Activated CD4-positive, alpha-beta T cell treated with anti-CD3 and anti-CD28 coated beads for 48 hours (primary cell): ENCODE measurements at regions not wholly inside any gene's neighbourhood (a gene's known extent, or its start where the extent isn't known, plus 50 kb on each side); places are given as distances from the start of the nearest gene placed in this dataset.
"Not testable (repeated sequence)": the region's sequence is repeated elsewhere in the genome, so short reads cannot be mapped to it uniquely, and the experiment has no call there.

Experiments
- DNase-seq: peaks from one replicate; pipeline ENCODE4 v3.0.0-alpha.2; 2020

DNA sequence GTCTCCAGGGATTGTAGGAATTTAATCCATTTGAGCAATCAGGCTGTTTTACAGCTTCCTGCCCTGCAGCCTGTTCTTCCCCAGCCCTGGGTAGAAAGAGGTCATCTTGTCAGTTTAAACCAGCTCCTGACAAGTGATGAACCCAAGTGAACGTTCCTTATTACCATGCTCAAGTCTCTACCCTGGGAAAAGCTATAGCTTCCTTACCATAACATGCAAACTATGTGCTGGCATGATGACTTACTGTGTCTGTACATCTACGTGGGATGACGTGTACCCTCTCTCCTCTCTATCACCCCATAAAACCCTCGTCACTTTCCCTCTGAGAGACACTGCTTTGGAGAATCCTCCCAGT is 452.2 kb downstream of the XYLT1 start:
- DNase-seq: no peak

DNA sequence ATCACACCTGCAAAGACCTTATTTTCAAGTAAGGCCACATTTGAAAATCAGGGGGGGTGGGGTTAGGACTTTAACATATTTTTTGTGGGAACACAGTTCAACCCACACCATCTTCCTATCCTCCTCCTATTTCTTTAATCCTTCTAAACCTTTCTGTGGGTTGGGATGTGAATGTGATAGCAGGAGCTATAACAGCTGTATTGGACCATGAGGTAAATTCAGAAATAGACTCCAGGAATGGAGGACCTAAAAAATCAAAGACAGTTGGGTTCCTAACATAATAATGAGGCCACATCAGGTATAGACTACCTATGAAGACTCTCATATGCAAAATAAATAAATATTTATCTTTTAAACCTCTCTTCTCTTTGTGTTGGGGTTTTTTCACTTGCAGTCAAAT is 451.4 kb downstream of the XYLT1 start:
- no peak for DNase-seq

DNA sequence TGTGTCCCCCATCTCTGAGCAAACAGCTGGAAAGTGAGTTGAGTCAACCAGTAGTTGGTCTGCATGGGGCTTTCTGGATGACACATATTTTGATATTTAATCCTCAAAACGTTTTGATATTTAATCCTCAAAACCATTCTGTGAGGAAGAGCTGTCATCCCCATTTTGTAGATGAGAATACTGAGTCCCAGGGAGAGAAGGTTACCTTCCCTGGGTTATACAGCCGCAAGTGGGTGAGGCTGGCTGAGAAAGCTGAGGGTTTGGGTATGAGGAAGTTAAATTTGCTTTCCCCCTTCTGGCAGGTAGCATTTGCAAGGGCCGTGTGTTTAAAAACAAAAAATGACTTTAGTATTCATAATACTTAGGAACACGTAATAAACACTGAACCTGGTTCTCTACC is 447.2 kb downstream of the XYLT1 start:
- no peak for DNase-seq

DNA sequence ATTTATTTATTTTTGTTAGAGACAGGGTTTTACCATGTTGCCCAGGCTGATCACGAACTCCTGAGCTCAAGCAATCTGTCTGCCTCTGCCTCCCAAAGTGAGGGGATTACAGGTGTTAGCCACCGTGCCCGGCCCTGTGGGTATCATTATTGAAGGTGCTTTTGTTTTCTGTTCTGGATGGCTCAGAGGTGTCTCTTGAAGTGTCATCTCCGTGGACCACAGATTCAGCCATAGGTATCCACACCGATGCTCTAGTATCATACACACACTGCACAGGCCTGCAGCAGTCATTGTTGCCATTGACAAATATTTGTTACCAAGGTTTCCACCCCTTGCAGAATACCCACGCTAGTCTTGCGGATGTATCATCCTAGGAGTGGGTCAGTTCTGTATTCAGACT is 446.2 kb downstream of the XYLT1 start:
- DNase-seq: no peak

DNA sequence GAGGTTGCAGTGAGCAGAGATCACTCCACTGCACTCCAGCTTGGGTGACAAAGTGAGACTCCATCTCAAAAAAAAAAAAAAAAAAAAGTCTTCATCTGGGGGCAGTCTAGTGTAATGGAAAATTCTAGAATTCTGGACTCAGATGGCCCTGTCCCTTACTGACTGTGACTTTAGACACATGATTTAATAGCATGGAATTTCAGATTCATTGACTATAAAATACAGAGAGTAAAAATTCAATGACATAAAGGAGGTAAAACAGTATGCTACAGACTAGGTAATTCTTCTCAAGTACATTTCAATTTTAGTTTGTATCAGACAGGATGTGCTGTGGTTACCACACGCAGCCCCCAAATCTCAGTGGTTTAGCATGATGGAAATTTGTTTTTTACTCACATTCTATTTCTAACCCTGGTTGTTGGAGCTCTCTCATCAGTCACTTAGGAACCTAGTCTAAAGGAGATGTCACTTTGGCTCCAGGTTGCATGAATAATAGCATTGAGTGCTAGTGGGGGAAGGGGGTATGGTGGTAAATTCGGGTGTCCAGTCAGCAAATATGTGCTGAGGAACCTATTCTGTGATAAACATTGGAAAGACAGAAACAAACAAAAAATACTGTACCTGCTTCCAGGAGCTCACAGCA is 444.0 kb downstream of the XYLT1 start:
- peak; percentile 44 for DNase-seq

DNA sequence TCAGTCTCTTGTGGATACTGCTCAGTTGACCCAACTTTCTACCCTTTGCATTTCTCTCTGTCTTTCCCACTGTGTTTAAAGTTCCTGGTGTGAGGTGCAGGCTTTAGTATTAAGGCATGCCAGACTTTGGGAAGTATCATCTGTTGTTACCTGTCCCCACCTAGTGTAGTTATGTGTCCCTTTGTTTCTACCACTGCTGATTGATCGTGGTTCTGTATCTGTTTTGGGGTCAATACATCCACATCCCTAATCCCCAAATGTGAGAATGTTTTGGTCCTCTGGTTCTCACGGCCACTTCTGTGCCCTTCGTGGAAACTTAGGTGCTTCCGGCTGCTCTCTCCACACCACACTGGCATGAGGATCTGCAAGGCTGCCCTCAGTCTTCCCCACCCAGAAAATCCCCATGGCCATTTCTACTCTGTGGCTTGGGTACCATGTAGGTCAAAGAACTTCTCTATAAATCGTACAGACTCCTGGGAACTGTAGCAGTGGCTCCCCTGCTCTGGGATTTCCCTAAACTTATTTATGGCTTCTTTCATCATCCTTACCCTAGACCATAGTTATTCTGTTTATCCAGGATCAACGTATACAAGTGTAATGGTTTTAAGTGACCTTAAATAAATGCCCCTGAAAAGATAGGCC is 443.2 kb downstream of the XYLT1 start:
- no peak for DNase-seq

DNA sequence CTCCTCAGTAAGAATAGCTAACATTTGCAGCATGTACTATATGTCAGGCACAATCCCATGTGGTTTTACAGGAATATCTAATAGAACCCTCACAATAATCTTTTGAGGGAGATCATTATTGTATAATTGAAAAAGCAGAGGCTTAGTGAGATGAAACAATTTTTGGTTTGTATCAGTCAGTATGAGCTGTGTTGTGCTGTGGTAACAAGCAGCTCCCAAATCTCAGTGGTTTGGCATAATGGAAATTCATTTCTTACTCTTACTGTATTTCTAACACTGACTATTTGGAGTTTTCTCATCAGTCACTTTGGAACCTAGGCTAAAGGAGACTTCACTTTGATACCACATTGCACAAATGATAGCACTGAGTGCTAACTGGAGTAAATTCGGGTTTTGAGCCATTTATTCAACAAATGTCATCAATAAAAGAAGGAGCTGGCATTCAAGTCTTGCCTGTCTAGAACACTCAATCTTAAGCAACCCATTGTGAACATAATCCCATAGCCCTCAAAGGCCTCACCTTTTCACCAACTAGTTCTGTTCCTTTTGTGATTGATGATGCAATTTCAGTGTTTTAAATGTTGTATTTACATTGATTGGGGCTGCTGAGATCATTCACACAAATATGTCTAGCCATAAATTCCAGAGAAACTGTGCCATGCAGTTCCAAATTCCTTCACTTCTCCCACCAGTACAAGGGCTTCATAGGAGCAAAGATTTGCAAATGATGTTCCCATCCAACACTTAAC is 441.0 kb downstream of the XYLT1 start:
- DNase-seq: no peak

DNA sequence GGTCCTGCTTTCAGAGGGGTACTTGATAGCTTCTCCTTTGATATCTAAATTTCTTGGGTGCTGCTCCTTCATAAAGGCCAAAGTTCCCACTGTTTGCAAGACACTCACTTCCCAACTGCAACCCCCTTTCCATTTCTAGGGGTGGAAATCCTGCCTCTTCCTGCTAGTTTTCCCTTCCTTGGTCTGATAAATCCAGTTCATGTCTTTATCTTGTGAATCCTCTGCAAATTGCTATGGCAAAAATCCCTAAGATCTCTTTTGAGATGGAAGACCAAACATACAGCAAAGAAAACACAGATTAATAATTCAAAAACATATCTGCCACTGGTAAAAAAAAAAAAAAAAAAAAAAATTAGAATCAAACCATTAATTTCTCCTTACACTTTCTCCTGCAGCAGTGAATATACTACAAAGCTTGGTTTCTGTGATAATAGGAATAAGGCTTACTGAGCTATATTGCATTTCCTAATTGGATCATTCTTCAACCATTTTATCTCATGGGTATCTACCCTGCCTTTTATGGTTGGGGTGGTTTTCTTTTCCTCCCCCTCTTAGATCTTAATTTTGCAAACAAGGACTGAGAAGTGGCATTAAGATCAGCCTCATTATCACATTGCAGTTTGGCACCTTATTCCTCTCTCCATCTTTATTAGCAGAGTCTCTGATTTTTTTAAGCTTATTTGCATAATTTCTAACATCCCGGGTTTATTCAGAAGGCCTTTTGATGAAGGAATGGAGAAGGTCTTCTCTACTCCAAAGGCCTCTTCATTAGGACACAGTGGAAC is 439.1 kb downstream of the XYLT1 start:
- no peak for DNase-seq

DNA sequence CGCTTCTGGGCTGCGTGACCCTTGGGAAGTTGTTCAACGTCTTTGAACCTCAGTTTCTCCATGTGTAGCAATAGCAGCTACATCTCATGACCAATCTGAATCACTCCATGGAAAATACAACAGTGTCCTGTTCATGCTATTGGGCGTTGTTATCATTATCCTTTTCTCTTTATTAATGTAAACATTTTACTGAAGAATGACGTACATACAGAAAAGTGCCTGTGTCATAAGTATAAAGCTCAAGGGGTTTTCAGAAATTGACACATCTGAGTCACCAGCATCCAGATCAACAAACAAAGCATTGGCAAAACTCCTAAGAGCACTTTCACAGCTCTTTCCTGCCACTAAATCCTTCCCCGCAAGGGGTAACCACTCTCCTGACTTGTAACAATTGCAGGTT is 438.4 kb downstream of the XYLT1 start:
- DNase-seq: no peak

DNA sequence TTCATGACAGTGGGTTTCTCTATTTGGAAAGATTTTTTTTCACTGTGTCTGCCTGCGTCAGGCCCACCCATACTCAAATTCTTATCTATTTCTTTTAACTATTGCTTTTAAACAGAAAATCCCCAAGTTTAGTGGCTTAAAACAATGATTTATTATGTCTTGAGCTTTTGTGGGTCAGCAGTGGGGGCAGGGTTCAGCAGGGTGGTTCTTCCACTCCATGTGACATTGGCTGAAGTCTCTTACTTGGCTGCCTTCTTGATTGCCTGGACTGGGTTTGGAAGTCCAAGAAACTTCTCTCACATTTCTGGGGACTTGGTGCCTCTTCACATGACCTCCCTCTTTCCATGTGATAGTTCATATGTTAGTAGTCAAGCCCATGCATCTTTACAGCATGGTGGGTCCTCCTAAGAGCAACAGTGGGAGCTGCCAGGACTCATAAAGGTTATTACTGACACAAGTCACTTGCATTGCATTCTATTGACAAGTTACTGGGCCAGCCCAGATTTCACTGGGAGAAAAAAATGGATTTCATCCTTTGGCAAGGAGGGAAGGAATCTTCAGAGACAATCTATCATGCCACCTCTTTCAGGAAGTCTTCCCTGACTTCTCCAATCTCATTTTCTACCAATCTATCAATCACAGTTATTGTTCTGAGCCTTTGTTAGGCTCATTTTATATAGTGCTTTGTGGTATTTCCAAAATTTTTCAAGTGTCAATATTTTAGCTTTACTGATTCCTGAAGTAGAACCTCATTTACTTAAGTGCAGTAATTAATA is 436.1 kb downstream of the XYLT1 start:
- no peak for DNase-seq

DNA sequence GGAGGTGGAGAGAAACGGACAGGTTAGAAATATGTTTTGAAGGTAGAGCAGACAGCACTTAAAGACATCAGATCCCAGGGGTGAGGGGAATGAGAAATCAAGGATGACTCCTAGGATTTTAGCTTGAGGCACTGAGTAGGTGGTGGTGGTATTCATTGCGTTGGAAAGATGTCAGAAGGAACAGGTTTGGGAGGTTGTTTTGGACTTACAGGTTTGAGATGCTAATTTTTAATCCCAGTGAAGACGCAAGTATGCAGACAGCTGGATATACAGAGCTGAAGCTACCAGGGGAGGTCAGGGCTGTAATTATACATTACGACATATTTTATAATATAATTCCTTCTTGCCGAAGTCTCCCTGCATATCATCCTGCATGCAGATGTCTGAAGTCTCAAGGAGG is 433.3 kb downstream of the XYLT1 start:
- no peak for DNase-seq

DNA sequence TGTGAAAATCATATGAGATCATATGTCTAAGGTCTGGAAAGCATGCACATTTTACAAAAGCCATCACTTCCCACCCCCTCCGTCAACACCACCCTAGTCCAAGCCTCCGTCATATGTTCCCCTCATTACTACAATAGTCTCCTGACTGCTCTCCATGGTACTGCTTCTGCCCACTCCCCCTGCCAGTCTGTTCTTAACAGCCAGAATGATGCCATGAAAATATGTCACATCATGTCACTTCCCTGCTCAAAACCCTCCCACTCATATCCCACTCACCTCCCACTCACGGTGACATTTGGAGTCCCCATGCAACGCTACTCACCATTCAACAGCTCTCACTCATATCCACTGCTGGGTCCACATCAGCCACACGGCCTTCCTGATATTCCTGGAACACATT is 432.3 kb downstream of the XYLT1 start:
- no peak for DNase-seq

DNA sequence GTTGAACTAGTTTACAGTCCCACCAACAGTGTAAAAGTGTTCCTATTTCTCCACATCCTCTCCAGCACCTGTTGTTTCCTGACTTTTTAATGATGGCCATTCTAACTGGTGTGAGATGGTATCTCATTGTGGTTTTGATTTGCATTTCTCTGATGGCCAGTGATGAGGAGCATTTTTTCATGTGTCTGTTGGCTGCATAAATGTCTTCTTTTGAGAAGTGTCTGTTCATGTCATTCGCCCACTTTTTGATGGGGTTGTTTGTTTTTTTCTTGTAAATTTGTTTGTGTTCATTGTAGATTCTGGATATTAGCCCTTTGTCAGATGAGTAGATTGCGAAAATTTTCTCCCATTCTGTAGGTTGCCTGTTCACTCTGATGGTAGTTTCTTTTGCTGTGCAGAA is 421.7 kb downstream of the XYLT1 start:
- not testable (repeated sequence) for DNase-seq

DNA sequence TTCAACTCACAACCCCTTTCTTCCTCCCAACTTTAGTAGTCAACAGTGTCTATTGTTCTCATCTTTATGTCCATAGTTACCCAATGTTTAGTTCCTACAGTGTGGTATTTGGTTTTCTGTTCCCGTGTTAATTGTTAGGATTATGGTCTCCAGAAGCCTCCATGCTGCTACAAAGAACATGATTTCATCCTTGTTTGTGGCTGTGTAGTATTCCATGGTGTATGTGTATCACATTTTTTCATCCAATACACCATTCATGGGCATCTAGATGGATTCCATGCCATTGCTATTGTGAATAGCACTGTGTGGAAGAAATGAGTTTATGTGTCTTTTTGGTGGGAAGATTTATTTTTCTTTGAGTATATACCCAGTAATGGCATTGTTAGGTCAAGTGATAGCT is 420.3 kb downstream of the XYLT1 start:
- no peak for DNase-seq
